HG03571 (cell line): ENCODE measurements at regions not wholly inside any gene's neighbourhood (a gene's known extent, or its start where the extent isn't known, plus 50 kb on each side); places are given as distances from the start of the nearest gene placed in this dataset.

ENCODE experiments used
- ATAC-seq: cut with Tn5 transposase; IDR thresholded peaks from one replicate; pipeline ENCODE4 v1.9.1; 2021; ENCODE audit not compliant: unreplicated experiment

- ATAC-seq: no peak
These were observed 119.0 kb downstream of the NCOR2 start for GRCh38 chr12:124448241-124448954.

GRCh38 chr12:124446364-124446763 lies 121.0 kb downstream of the NCOR2 start:
- ATAC-seq: no peak

GRCh38 chr12:124445826-124446225 lies 121.6 kb downstream of the NCOR2 start:
- ATAC-seq: no peak

- ATAC-seq: no peak
These were observed 122.2 kb downstream of the NCOR2 start for GRCh38 chr12:124445121-124445718.

GRCh38 chr12:124443931-124444712 lies 123.3 kb downstream of the NCOR2 start:
- ATAC-seq: no peak

GRCh38 chr12:124442772-124443445 lies 124.5 kb downstream of the NCOR2 start:
- no peak for ATAC-seq

GRCh38 chr12:124442281-124442680 lies 125.1 kb downstream of the NCOR2 start:
- ATAC-seq: no peak

GRCh38 chr12:124441443-124442194 lies 125.8 kb downstream of the NCOR2 start:
- ATAC-seq: no peak

- no peak for ATAC-seq
These were observed 126.5 kb downstream of the NCOR2 start for GRCh38 chr12:124440841-124441381.

- no peak for ATAC-seq
These were observed 127.3 kb downstream of the NCOR2 start for GRCh38 chr12:124440031-124440626.

GRCh38 chr12:124438437-124439056 lies 128.9 kb downstream of the NCOR2 start:
- no peak for ATAC-seq

- ATAC-seq: no peak
These were observed 129.6 kb downstream of the NCOR2 start for GRCh38 chr12:124437617-124438436.

- ATAC-seq: no peak
These were observed 130.3 kb downstream of the NCOR2 start for GRCh38 chr12:124437121-124437520.

- no peak for ATAC-seq
These were observed 131.0 kb downstream of the NCOR2 start for GRCh38 chr12:124436366-124436765.

- ATAC-seq: no peak
These were observed 131.5 kb downstream of the NCOR2 start for GRCh38 chr12:124435806-124436345.

GRCh38 chr12:124434951-124435805 lies 132.2 kb downstream of the NCOR2 start:
- ATAC-seq: no peak

- no peak for ATAC-seq
These were observed 133.1 kb downstream of the NCOR2 start for GRCh38 chr12:124434354-124434753.

GRCh38 chr12:124433879-124434278 lies 133.5 kb downstream of the NCOR2 start:
- no peak for ATAC-seq
